Vagina (tissue), 2 donors: ENCODE measurements at regions not wholly inside any gene's neighbourhood (a gene's known extent, or its start where the extent isn't known, plus 50 kb on each side); places are given as distances from the start of the nearest gene placed in this dataset.

ENCODE experiments used
- CTCF ChIP-seq, 3 experiments: fragments of 450-650 bp in 2 of 3; fragments of 200-600 bp in 1 of 3; sonication (generic) in 1 of 3; IDR thresholded peaks; one replicate each; pipeline ENCODE4 v1.5.1; 2017 to 2019; ENCODE audit warnings: antibody characterized with exemption in 3 of 3, mild to moderate bottlenecking in 2 of 3, moderate library complexity in 2 of 3
- POLR2A ChIP-seq, 2 donors: fragments of 450-650 bp; IDR thresholded peaks; one replicate each; pipeline ENCODE4 v1.6.1; 2017; ENCODE audit warnings: antibody characterized with exemption in 2 of 2, mild to moderate bottlenecking in 2 of 2, moderate library complexity in 2 of 2
- POLR2AphosphoS5 ChIP-seq, 2 donors: sonication (generic); formaldehyde crosslinking; IDR thresholded peaks; one replicate each; pipeline ENCODE4 v1.9.0; 2017; ENCODE audit warnings: antibody characterized with exemption in 2 of 2, mild to moderate bottlenecking in 2 of 2, low read depth in 1 of 2; ENCODE audit not compliant: insufficient read depth in 1 of 2

DNA sequence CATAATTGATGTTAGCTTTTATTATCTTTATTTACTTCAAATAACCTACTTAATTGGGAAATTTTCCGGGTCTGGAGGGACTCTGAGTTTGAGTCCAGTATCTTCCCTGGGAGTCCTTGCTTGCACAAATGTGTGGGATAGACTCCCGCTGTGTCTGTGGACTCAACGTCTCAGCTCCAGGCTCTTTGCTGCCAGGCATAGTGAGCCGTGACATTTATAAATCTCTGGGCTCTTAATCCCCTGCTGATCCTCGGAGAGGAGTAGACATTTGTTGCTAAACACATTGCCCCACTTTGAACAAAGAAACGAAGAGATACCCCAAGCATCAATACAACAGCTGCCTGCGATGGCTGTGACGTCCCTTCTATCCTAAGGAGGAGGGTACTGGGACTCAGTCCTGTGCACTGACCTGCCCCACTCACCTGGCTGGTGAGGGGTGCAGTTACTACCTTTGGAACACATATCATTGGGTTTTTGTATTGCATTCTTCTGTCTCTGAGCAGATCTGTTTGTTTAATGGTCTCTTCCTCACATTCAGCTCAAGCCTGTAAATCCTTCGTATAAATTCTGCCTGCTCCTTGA lies 316.9 kb downstream of the HAPSTR1 start:
- TF ChIP-seq CTCF (IDR thresholded peaks at IDR 0.05) (no peak), POLR2AphosphoS5 (IDR thresholded peaks at IDR 0.05; ENCODE audit: insufficient read depth in 1 of 2, low read depth in 1 of 2) (no peak), POLR2A (IDR thresholded peaks at IDR 0.05) (no peak)
